MM.1S (cell line): ENCODE measurements at regions not wholly inside any gene's neighbourhood (a gene's known extent, or its start where the extent isn't known, plus 50 kb on each side); places are given as distances from the start of the nearest gene placed in this dataset.

Experiments used
- DNase-seq: peaks from one replicate; pipeline ENCODE4 v3.0.0-alpha.2; 2015
- H2AFZ ChIP-seq: fragments of 300-600 bp; sonication (generic); 2 replicates; pipeline ENCODE4 v1.6.0; 2016; ENCODE audit warnings: antibody characterized with exemption, low read length
- H3F3A ChIP-seq: fragments of 300-600 bp; sonication (generic); 2 replicates; pipeline ENCODE4 v1.6.1; 2016; ENCODE audit warnings: mild to moderate bottlenecking, antibody characterized with exemption, low read length, moderate library complexity, mixed read lengths; ENCODE audit not compliant: insufficient read depth
- H3K27ac ChIP-seq: fragments of 300-600 bp; sonication (generic); 2 replicates; pipeline ENCODE4 v1.5.1; 2016; ENCODE audit warnings: mild to moderate bottlenecking, low read length
- H3K27me3 ChIP-seq: fragments of 300-600 bp; sonication (generic); replicated peaks from 2 replicates; pipeline ENCODE4 v1.6.0; 2016; ENCODE audit warnings: low read length; ENCODE audit not compliant: insufficient read depth
- H3K36me3 ChIP-seq: fragments of 300-600 bp; sonication (generic); replicated peaks from 2 replicates; pipeline ENCODE4 v1.6.1; 2016; ENCODE audit warnings: mild to moderate bottlenecking, low read length, mixed read lengths; ENCODE audit not compliant: insufficient read depth
- H3K4me1 ChIP-seq: fragments of 300-600 bp; sonication (generic); 2 replicates; pipeline ENCODE4 v1.6.1; 2016; ENCODE audit warnings: low read length, mixed read lengths
- H3K4me2 ChIP-seq: fragments of 300-600 bp; sonication (generic); 2 replicates; pipeline ENCODE4 v1.6.0; 2016; ENCODE audit warnings: low read depth, low read length
- H3K4me3 ChIP-seq: fragments of 300-600 bp; sonication (generic); 2 replicates; pipeline ENCODE4 v1.5.1; 2016; ENCODE audit warnings: low read length, mixed read lengths
- H3K79me2 ChIP-seq: fragments of 300-600 bp; sonication (generic); 2 replicates; pipeline ENCODE4 v1.6.1; 2016; ENCODE audit warnings: mixed run types, low read length, mixed read lengths
- H3K9ac ChIP-seq: fragments of 300-600 bp; sonication (generic); 2 replicates; pipeline ENCODE4 v1.6.1; 2016; ENCODE audit warnings: low read length, mixed read lengths
- H3K9me2 ChIP-seq: fragments of 300-600 bp; sonication (generic); replicated peaks from 2 replicates; pipeline ENCODE4 v1.6.1; 2016; ENCODE audit warnings: mild to moderate bottlenecking, low read length, mixed read lengths; ENCODE audit not compliant: insufficient read depth
- H3K9me3 ChIP-seq: fragments of 300-600 bp; sonication (generic); replicated peaks from 2 replicates; pipeline ENCODE4 v1.6.1; 2016; ENCODE audit warnings: mild to moderate bottlenecking, low read length, mixed read lengths; ENCODE audit not compliant: insufficient read depth
- H4K20me1 ChIP-seq: fragments of 300-600 bp; sonication (generic); 2 replicates; pipeline ENCODE4 v1.6.1; 2016; ENCODE audit warnings: mild to moderate bottlenecking, low read length, moderate library complexity, mixed read lengths; ENCODE audit not compliant: insufficient read depth
- EZH2 ChIP-seq: fragments of 300-600 bp; sonication (generic); optimal IDR thresholded peaks from 2 replicates; pipeline ENCODE3; 2017; ENCODE audit warnings: low read depth, mild to moderate bottlenecking, antibody characterized with exemption, low read length, mixed read lengths
- EZH2phosphoT487 ChIP-seq: fragments of 300-600 bp; sonication (generic); IDR thresholded peaks from 2 replicates; pipeline ENCODE4 v1.6.1; 2018; ENCODE audit warnings: antibody characterized with exemption, low read length
- TF ChIP-seq, protein P1 (sequence below): fragments of 300-600 bp; sonication (generic); IDR thresholded peaks from 2 replicates; pipeline ENCODE4 v1.5.1; 2016; ENCODE audit warnings: antibody characterized with exemption, low read length, mixed read lengths

DNA sequence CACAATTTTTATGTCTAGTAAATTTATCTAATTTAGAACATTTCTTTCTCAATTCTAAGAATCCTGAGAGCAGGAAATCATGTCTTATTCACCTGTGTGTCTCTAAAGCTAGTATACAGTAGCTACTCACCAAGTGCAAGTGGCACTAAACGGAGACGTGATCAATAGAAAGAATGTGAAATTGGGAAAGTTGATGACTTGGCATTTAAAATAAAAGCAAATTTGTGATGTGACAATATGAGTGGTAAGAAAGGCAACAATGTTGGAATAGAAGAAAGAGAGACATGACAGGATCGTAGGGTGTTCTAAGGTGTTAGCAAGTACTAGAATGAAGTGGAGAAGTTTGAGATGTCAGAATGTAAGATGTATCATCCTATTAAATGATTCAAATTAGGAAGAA is 725.9 kb downstream of the BCKDHB start:
- Histone ChIP-seq H3K27ac (no peak overlapping the region), H3K4me3 (no peak overlapping the region), H3K4me2 (no peak overlapping the region), H3K9ac (no peak overlapping the region), H3F3A (no peaks in the 10 kb centered on the region), H2AFZ (no peak overlapping the region), H3K4me1 (no peaks in the 10 kb centered on the region), H3K9me2 (no peaks in the 10 kb centered on the region), H4K20me1 (no peaks in the 10 kb centered on the region), H3K9me3 (no peaks in the 10 kb centered on the region; the same call in 1 of the 2 replicates), H3K27me3 (no peaks in the 10 kb centered on the region), H3K79me2 (no peaks in the 10 kb centered on the region), H3K36me3 (no peaks in the 10 kb centered on the region)
- DNase-seq, result no peak
- TF ChIP-seq, protein P1, sequence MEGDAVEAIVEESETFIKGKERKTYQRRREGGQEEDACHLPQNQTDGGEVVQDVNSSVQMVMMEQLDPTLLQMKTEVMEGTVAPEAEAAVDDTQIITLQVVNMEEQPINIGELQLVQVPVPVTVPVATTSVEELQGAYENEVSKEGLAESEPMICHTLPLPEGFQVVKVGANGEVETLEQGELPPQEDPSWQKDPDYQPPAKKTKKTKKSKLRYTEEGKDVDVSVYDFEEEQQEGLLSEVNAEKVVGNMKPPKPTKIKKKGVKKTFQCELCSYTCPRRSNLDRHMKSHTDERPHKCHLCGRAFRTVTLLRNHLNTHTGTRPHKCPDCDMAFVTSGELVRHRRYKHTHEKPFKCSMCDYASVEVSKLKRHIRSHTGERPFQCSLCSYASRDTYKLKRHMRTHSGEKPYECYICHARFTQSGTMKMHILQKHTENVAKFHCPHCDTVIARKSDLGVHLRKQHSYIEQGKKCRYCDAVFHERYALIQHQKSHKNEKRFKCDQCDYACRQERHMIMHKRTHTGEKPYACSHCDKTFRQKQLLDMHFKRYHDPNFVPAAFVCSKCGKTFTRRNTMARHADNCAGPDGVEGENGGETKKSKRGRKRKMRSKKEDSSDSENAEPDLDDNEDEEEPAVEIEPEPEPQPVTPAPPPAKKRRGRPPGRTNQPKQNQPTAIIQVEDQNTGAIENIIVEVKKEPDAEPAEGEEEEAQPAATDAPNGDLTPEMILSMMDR, result no peak
- TF ChIP-seq EZH2 (no peak), EZH2phosphoT487 (no peak)

DNA sequence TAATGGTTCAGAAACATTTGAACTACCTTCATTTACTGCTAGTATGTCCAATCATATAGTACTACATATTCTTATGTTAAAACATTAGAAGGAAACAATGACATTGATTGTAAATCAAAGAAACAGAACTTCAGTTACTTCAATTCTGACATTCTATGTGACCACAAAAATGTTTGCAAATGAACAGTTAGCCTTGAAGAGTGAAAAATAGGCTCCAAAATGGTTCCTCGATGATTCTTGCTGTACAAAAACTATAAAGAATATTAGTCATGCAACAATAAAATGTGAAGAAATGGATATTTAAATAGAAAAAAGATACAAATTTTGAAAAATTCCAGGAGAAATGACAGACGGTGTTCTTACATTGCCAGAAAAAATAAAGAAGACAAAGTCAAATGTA is 686.9 kb downstream of the BCKDHB start:
- no peaks in the 10 kb centered on the region for H3K79me2 ChIP-seq
- no peaks in the 10 kb centered on the region for H3K4me1 ChIP-seq
- no peak for TF ChIP-seq EZH2
- TF ChIP-seq, protein P1, result no peak
- no peak for TF ChIP-seq EZH2phosphoT487
- no peaks in the 10 kb centered on the region for H3K36me3 ChIP-seq
- no peak for DNase-seq
- no peak overlapping the region for H3K9ac ChIP-seq
- H3F3A ChIP-seq, result no peaks in the 10 kb centered on the region
- H3K27ac ChIP-seq, result no peak overlapping the region
- H3K4me2 ChIP-seq, result no peak overlapping the region
- H3K4me3 ChIP-seq, result no peak overlapping the region
- H3K27me3 ChIP-seq, result no peaks in the 10 kb centered on the region
- H4K20me1 ChIP-seq, result no peaks in the 10 kb centered on the region
- no peak overlapping the region for H2AFZ ChIP-seq
- H3K9me3 ChIP-seq, result no peaks in the 10 kb centered on the region
- H3K9me2 ChIP-seq, result no peaks in the 10 kb centered on the region

DNA sequence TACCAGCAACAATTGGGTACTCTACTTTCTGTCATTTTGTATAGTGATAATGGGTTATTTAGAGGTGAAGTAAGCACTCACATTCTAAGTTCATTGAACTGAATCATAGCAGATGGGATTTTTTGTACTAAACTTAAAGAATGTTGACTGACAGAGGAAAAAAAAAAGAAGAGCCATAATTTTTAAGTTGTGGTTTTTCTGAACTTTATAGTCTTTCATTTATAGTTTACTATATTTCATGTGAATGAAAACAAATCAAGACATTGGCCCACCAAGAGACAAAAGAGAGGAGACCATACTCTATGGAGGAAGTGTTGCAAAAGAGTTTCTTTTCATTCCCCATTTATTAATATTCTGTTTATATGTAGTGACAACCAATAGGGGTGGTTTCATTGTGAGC is 685.7 kb downstream of the BCKDHB start:
- Histone ChIP-seq H3K36me3 (no peaks in the 10 kb centered on the region), H4K20me1 (no peaks in the 10 kb centered on the region), H3K9ac (no peak overlapping the region), H3K79me2 (no peaks in the 10 kb centered on the region), H3K4me1 (no peaks in the 10 kb centered on the region), H3K4me3 (no peak overlapping the region), H3K27me3 (no peaks in the 10 kb centered on the region), H2AFZ (no peak overlapping the region), H3K27ac (no peak overlapping the region), H3K4me2 (no peak overlapping the region), H3K9me3 (no peaks in the 10 kb centered on the region), H3K9me2 (no peaks in the 10 kb centered on the region), H3F3A (no peaks in the 10 kb centered on the region)
- TF ChIP-seq EZH2 (no peak), EZH2phosphoT487 (no peak)
- TF ChIP-seq, protein P1, result no peak
- no peak for DNase-seq
